WI38 (cell line): ENCODE measurements at regions not wholly inside any gene's neighbourhood (a gene's known extent, or its start where the extent isn't known, plus 50 kb on each side); places are given as distances from the start of the nearest gene placed in this dataset.

Experiments used
- H3K4me3 ChIP-seq: 2 replicates; pipeline ENCODE4 v1.5.1; 2011; ENCODE audit warnings: low read depth, mild to moderate bottlenecking, control low read depth, low read length
- CTCF ChIP-seq: IDR thresholded peaks from 2 replicates; pipeline ENCODE4 v1.5.1; 2012; ENCODE audit warnings: low read depth, mild to moderate bottlenecking, control low read depth, low read length

- H3K4me3 ChIP-seq = 0 out of 2 replicates have a peak overlapping the region, but pooled peaks have one; percentile 21
- TF ChIP-seq CTCF = no peak
Measured at GRCh38 chr2:67917332-67918054, 145.3 kb downstream of the C1D start.

- TF ChIP-seq CTCF = no peak
- H3K4me3 ChIP-seq = no peak overlapping the region
Measured at GRCh38 chr2:67918471-67918870, 144.3 kb downstream of the C1D start.

GRCh38 chr2:67919490-67919889 is 143.3 kb downstream of the C1D start:
- TF ChIP-seq CTCF = no peak
- no peak overlapping the region for H3K4me3 ChIP-seq

- H3K4me3 ChIP-seq = no peak overlapping the region
- TF ChIP-seq CTCF = no peak
Measured at GRCh38 chr2:67922080-67922785, 140.6 kb downstream of the C1D start.

GRCh38 chr2:67923696-67924095 is 139.1 kb downstream of the C1D start:
- no peak overlapping the region for H3K4me3 ChIP-seq
- TF ChIP-seq CTCF = no peak

GRCh38 chr2:67927501-67927900 is 135.3 kb downstream of the C1D start:
- no peak for TF ChIP-seq CTCF
- H3K4me3 ChIP-seq = no peak overlapping the region

GRCh38 chr2:67930156-67930555 is 132.6 kb downstream of the C1D start:
- H3K4me3 ChIP-seq = no peak overlapping the region
- TF ChIP-seq CTCF = no peak
